Uterus (tissue), 2 donors: ENCODE measurements at regions not wholly inside any gene's neighbourhood (a gene's known extent, or its start where the extent isn't known, plus 50 kb on each side); places are given as distances from the start of the nearest gene placed in this dataset.

Source experiments
- CTCF ChIP-seq, 4 experiments: fragments of 200-600 bp in 2 of 4; fragments of 450-650 bp in 2 of 4; sonication (generic) in 2 of 4; IDR thresholded peaks; one replicate each; pipeline ENCODE4 v1.5.1; 2016 to 2019; ENCODE audit warnings: antibody characterized with exemption in 4 of 4, mild to moderate bottlenecking in 2 of 4, moderate library complexity in 1 of 4
- POLR2A ChIP-seq, 2 donors: fragments of 450-650 bp; IDR thresholded peaks; one replicate each; pipeline ENCODE4 v1.6.1; 2016; ENCODE audit warnings: antibody characterized with exemption in 2 of 2, mild to moderate bottlenecking in 1 of 2, moderate library complexity in 1 of 2

GRCh38 chr12:38508246-38508645, 191.7 kb downstream of the ALG10B start:
- no peak for TF ChIP-seq CTCF (IDR thresholded peaks at IDR 0.05)
- no peak for TF ChIP-seq POLR2A (IDR thresholded peaks at IDR 0.05)
